Type B pancreatic cell (in vitro differentiated cells): ENCODE measurements at regions not wholly inside any gene's neighbourhood (a gene's known extent, or its start where the extent isn't known, plus 50 kb on each side); places are given as distances from the start of the nearest gene placed in this dataset.
A peak's percentile ranks its signal among the peaks of the same experiment; 100 is the strongest.

Experiments used
- DNase-seq: peaks from one replicate; pipeline ENCODE4 v3.0.0; 2021; ENCODE audit warnings: mixed read lengths; ENCODE audit not compliant: unreplicated experiment; ENCODE audit errors: extremely low spot score
- H3K27ac Mint-ChIP-seq: 2 replicates; pipeline ENCODE4 v1.8.0; 2021; ENCODE audit warnings: mild to moderate bottlenecking, mixed read lengths
- H3K27me3 Mint-ChIP-seq: 2 replicates; pipeline ENCODE4 v1.8.0; 2021; ENCODE audit warnings: mixed read lengths
- H3K36me3 Mint-ChIP-seq: 2 replicates; pipeline ENCODE4 v1.8.0; 2021; ENCODE audit warnings: mixed read lengths
- H3K4me1 Mint-ChIP-seq: one replicate; pipeline ENCODE4 v1.8.0; 2021; ENCODE audit warnings: mixed read lengths; ENCODE audit not compliant: unreplicated experiment
- H3K4me3 Mint-ChIP-seq: 2 replicates; pipeline ENCODE4 v1.8.0; 2021; ENCODE audit warnings: mild to moderate bottlenecking, mixed read lengths
- H3K9me3 Mint-ChIP-seq: 2 replicates; pipeline ENCODE4 v1.8.0; 2021; ENCODE audit warnings: mixed read lengths
- CTCF ChIP-seq: fragments of 200-600 bp; sonication (generic); conservative IDR thresholded peaks from 2 replicates; pipeline ENCODE4 v1.5.0; 2021; ENCODE audit warnings: antibody characterized with exemption, mild to moderate bottlenecking

DNA sequence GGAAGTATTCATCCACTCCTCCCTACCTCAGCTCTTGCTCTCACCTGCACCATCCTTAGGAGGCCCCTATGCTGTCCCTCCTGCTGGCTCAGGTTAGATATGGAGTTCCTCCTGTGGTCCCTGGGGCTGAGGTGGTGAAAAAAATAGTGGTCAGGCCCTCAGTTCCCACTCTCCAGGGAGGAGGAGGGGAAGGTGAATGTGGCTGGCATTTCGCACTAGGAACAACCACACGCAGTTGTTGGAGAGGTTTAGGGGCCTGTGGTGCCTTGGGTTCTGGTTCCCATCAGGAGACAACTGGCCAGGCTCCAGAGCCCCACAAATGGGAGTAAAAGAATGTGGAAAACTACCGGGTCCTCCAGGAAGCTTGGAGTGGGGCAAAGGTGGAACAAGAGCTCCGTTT, 81.7 kb upstream of the HSPA9 start:
- Mint-ChIP-seq H3K27ac (no peak overlapping the region), H3K4me3 (no peak overlapping the region), H3K27me3 (no peaks in the 10 kb centered on the region), H3K4me1 (peaks cover 49% of the 10 kb centered on the region), H3K36me3 (no peaks in the 10 kb centered on the region), H3K9me3 (no peaks in the 10 kb centered on the region)
- TF ChIP-seq CTCF = no peak
- DNase-seq = no peak

DNA sequence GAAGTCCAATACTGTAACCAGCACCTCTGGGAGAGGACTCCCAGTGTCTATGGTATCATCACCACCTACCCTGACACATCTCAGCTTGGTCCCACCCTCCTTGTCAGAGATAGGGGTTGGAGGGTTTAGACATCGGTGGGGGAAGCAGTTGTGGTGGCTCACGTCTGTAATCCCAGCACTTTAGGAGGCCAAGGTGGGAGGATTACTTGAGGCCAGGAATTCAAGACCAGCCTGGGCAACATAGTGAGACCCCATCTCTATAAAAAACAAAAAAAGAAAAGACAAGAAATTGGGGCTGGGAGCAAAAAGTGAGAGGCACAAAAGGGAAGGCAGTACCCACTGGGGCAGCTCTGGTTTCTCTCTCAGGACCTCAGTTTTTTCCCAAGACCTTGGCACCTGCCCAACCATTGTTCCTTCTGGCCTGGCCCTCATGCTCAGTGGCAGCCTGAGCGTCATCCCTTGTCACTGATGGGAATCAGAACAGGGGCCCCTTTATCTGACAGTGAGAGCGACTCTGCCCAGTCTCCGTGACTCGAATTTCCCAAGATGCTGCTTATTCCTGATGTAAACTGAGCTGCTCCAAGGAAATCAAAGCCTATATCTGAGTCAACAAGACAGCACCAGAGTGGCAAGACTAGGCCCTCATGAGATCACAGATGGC, 80.5 kb upstream of the HSPA9 start:
- no peak for TF ChIP-seq CTCF
- H3K4me3 Mint-ChIP-seq = no peak overlapping the region
- no peaks in the 10 kb centered on the region for H3K27me3 Mint-ChIP-seq
- DNase-seq = no peak
- H3K4me1 Mint-ChIP-seq = peaks cover 58% of the 10 kb centered on the region
- H3K36me3 Mint-ChIP-seq = no peaks in the 10 kb centered on the region
- no peaks in the 10 kb centered on the region for H3K9me3 Mint-ChIP-seq
- no peak overlapping the region for H3K27ac Mint-ChIP-seq

DNA sequence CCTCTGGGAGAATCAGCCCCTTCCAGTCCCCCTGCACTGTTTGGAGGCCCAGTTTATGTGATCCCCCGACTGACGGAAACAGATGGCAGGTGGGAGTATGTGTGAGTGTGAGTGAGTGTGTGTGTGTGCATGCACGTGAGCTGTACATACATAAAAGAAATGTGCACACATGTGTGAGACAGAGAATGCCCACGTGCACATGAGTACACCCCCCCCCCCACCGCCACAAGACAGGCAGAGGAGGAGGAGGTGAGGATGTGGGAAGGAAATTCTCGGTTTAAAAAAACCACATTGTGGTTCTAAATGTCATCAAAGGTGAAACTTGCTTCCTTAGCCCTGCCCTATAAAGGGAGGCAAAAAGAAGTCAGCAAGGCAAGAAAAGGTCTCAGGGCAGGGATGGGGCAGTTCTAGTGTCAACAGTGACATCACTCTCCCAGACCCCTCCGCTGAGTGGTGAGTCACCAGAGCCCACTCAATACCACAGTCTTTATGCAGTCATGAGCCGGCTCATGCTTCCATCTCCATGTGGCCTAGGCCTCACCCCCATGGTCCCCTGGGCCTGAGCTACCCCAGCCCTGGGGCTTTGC, 79.2 kb upstream of the HSPA9 start:
- no peak for TF ChIP-seq CTCF
- no peak overlapping the region for H3K4me3 Mint-ChIP-seq
- no peak for DNase-seq
- peak overlapping the region; percentile 51 for H3K27ac Mint-ChIP-seq
- no peaks in the 10 kb centered on the region for H3K36me3 Mint-ChIP-seq
- H3K4me1 Mint-ChIP-seq = peaks cover 51% of the 10 kb centered on the region
- no peaks in the 10 kb centered on the region for H3K9me3 Mint-ChIP-seq
- no peaks in the 10 kb centered on the region for H3K27me3 Mint-ChIP-seq

DNA sequence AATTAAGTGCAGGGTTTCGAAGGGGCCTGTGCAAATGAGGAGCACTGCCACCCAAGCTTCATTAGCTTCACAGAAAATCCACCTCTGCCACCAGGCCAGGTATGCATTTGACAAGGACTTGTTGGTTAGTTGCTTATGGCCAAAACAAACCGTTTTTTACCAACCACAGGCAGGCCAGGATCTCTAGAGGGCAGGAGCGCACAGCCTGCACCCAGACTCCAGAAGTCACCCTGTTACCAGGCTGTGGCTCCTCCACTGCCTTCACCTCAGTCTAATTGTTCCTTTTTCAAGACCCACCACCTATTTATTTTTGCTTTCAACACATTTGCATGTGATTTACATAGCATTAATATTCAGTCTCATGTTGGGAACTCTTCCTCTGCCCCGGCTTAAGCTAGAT, 78.3 kb upstream of the HSPA9 start:
- Mint-ChIP-seq H3K27ac (no peak overlapping the region), H3K27me3 (no peaks in the 10 kb centered on the region), H3K4me3 (no peak overlapping the region), H3K9me3 (no peaks in the 10 kb centered on the region), H3K36me3 (no peaks in the 10 kb centered on the region), H3K4me1 (peaks cover 54% of the 10 kb centered on the region)
- no peak for DNase-seq
- TF ChIP-seq CTCF = no peak

DNA sequence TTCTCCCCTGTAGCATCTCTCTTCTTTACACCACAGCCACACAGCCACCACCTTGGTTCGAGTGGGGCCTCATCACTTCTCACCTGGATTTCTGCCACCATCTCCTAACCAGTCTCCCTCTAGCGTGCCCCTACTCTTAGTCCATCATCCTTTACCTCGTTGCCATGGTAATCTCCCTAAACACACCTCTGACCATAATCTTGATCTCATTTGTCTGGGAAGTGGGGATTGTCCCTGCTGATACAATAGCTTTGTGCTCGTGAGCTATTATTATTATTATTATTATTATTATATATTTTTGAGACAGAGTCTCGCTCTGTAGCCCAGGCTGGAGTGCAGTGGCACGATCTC, 76.5 kb upstream of the HSPA9 start:
- peaks cover 56% of the 10 kb centered on the region for H3K4me1 Mint-ChIP-seq
- H3K9me3 Mint-ChIP-seq = no peaks in the 10 kb centered on the region
- H3K27me3 Mint-ChIP-seq = no peaks in the 10 kb centered on the region
- peak overlapping the region; percentile 52 for H3K27ac Mint-ChIP-seq
- TF ChIP-seq CTCF = no peak
- no peaks in the 10 kb centered on the region for H3K36me3 Mint-ChIP-seq
- no peak overlapping the region for H3K4me3 Mint-ChIP-seq
- no peak for DNase-seq
